ENCODE measurements at regions not wholly inside any gene's neighbourhood (a gene's known extent, or its start where the extent isn't known, plus 50 kb on each side); places are given as distances from the start of the nearest gene placed in this dataset.
"Not testable (repeated sequence)": the region's sequence is repeated elsewhere in the genome, so short reads cannot be mapped to it uniquely, and the experiment has no call there.

DNA sequence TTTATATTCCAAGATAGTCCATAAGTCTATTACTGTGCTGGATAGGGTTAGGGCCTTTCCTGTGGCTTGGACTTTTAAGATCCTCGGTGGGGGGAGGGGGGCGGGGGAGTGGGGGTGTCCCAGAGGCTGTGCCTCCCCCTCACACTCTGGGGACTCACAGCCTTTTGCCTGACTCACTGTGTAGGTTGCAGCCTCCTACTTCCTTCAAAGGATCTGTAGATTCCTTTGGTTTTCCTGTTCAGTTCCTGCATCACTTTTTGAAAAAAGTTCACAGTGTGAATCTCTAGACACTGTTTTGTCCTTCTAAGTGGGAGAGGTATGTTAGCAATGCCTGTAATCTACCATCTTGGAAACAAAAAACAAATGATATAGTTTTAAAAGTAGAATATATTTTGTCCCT, 999.9 kb downstream of the GLUD2 start:
- no peak for DNase-seq (ENCODE audit: low read depth in 2 of 2)

DNA sequence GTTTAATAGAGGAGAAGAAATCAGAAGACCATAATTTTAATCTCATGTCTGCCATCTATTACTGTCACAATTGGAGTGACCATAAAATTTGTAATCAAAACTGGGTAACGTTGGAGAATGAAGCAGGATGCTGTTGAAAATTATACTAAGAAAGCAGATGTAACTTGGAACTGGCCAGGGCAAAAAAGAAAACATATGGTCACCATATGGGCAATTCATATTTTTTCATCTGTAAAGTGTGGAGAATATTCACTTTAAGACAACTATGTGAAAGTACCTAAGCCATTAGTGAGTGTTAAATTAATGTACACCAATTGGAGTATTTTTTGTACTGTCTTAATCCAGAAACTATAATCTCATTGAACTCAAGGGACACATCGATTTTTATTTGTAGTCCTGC, 1008.0 kb downstream of the GLUD2 start:
- DNase-seq (ENCODE audit: low read depth in 2 of 2) = no peak

DNA sequence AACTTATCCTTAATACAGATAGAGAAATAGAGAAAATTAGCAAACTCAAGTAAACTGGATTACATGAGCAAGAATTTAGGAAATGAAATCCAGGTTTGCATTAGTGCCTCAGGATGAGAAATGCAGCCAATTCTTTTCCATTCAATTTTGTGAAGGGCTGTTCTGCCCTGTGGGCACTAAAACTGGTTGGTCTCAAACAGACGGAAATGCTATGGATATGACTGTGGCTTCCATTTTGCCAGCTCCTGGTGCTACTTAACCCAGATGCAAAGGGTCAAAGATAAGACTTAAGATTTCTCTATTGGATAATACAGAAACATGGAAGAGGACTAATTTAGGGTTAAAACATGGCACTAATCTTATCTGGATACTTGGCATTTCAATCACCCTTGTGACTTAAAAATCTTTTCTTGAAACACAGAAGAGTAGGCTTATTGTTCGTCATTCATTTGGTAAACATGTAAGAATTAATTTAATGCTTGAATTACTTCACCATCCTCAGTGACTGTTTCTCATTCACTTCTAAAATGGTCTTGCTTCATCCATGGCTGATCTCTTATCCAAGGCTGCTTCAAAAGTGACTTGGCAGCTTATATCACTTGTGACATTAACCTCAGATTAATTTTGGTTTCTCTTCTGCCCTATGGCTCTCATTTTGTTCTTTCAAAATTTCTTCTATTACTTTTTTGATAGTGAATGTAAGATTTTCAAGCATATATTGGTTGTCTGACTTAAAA, 1008.7 kb downstream of the GLUD2 start:
- DNase-seq (ENCODE audit: low read depth in 2 of 2) = no peak

DNA sequence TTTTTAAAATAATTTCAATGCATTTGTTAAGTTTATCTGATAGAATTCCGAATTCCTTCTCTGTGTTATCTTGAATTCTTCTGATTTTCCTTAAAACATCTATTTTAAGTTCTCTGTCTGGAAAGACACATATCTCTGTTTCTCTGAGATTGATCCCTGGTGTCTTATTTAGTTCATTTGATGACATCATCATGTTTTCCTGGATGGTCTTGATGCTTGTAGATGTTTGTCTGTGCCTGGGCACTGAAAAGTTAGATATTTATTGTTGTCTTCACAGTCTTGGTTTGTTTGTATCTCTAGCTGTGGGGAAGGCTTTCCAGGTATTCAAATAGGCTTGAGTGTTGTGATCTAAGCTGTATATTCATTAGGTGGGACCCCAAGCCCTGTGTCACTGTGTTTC, 1028.8 kb downstream of the GLUD2 start:
- no peak for DNase-seq (ENCODE audit: low read depth in 2 of 2)

DNA sequence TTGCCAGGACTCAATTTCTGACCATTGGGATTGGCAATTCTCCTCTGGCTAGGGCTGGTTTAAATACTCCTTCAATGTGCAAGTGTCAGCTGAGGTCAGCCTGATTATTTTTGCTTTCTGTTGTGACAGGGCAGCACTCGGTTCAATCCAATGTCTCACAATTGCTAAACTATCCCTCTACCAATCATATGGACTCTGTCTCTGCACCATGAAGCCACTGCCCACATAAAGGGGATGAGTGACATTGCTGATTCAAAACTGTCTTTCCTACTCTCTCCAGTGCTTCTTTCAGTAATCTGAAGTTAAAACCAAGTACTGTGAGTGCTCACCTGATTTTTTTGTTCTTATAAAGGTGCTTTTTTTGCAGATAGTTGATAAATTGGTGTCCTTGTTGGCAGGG, 1030.7 kb downstream of the GLUD2 start:
- DNase-seq (ENCODE audit: low read depth in 2 of 2) = no peak

DNA sequence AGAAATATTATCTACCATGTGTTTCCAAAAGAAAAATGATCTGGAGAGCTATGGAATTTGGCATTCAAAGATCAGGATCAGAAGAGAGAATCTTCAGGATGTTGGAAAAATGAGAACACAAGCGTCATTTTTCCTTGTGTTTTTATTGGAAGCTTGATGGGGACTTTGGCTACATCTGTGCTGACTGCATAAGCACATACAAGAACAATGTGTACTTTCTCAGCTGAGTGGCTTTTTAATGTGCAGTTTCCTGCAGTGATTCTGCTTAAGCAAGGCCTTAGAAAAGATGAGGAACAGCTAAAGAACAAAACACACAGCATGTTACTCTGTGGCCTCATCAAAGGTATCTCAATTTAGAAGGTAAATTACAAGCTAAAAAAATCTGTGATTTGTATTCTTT, 1039.9 kb downstream of the GLUD2 start:
- DNase-seq (ENCODE audit: low read depth in 2 of 2) = no peak

DNA sequence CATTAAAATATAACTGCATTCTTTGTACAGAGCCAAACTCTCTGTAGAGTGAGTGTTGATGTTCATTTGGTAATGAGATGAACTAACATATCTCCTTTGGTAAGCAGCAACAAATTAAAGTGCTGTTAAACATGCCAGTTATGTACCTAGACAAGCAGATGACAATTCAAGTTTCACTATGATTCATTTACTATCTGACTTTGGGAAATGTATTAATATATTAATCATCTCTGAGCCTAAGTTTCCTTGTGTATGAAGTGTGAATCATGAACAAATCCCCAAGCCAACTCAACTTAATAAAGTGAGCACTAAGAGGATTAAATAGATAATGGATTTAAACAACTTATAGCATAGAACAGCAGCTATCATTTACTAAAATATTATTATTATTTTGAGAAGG, 1044.2 kb downstream of the GLUD2 start:
- no peak for DNase-seq (ENCODE audit: low read depth in 2 of 2)

DNA sequence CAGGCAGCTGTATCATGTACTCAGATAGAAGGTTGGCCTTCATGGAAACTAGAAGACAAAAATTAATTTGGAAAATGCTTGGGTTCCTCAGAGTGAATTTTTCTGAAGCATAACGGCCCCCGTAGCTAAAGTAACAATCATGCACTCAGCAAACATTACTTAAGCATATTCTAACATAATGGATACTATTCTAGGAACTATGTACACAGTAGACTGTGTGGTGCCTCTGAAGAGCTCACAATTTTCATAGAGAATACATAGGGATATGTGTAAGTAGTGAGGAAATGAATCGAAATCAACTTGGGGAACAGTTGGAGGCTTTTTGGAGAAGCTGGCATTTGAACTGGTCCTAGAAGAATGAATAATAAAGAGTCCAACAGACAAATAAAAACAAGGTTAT, 1045.0 kb downstream of the GLUD2 start:
- DNase-seq (ENCODE audit: low read depth in 2 of 2) = no peak

DNA sequence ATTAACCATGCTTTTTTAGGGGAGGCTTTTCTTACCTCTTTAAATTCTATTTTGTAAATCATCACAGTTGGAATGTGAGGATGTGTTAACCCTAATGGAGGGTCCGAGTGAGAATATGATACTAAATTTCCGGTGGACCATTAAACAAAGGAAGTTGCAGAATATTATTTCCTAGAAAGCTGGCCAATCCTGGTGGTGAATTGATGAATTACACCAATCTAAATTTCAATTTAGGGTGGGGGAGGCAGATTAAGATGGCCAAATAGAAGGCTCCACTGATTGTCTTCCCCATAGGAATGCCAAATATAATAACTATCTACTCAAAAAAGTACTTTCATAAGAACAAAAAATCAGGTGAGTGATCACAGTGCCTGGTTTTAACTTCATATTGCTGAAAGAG, 1045.6 kb downstream of the GLUD2 start:
- DNase-seq (ENCODE audit: low read depth in 2 of 2) = no peak

DNA sequence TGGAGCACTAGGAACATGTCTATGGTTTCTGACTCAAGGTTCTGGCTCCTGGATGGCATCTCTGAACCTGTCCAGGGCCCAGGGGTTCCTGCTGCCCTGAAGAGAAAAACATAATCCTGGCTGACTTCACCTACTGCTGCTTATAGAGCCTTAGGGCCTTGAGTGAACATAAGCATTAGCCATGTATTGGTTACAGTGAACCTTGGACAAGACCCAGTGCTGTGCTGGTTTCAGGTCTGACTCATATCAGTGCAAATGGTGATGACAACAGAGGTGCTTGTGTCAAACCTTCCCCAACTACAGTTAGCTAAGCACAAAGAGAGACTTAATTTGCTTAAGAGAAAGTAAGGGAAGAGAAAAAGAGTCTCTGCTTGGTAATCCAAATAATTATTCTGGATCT, 1047.2 kb downstream of the GLUD2 start:
- no peak for DNase-seq (ENCODE audit: low read depth in 2 of 2)

DNA sequence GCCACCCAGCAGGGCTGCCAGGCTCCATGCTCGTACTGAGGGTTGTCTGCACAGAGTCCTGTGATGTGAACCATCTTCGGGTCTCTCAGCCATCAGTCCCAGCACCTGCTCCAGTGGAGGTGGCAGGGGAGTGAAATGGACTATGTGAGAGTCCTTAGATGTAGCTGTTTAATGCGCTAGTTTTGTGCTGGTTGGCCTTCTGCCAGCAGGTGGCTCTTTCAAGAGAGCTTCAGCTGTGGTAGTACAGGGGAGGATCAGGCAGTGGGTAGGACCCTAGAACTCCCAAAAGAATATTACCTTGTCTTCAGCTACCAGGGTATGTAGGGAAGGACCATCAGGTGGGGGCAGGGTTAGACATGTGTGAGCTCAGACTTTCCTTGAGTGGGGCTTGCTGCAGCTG, 1066.0 kb downstream of the GLUD2 start:
- no peak for DNase-seq (ENCODE audit: low read depth in 2 of 2)

DNA sequence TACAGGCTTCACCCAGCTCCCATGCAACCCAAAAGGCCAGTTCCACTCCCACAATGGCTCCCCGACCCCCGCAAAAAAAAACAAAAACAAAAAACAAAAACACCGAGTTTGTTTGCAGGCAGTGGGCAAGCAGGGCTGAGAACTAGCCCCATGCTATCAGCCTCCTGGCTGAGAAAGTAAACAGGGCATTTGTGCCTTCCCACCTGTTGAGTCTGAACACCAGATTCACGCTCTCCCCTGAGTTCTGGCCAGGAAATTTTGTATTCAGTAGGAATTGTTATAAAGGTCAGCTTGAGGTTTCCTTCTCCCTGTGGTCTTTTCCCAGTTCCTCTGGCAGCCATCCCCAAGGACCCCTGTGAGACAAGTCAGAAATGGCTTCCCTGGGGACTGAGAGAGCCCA, 1066.5 kb downstream of the GLUD2 start:
- DNase-seq (ENCODE audit: low read depth in 2 of 2) = no peak

DNA sequence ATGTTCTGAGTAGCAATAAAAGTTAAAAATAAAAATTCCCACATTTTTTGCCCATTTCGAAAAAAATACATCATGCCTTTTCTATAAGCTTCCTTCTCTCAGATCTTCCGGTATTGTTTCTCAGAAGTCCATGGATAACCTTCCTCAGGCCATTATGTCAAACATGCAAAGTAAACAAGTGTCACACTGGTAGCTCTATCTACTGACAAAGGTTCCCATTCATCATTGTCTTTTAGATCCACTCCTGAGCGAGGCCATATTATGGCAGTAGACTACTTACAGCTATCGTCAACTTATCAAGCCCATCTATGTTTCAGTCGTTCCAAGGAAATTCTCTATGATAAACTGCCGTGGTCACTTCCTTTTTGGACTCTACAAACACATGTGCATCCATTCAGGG, 1068.2 kb downstream of the GLUD2 start:
- DNase-seq (ENCODE audit: low read depth in 2 of 2) = no peak

DNA sequence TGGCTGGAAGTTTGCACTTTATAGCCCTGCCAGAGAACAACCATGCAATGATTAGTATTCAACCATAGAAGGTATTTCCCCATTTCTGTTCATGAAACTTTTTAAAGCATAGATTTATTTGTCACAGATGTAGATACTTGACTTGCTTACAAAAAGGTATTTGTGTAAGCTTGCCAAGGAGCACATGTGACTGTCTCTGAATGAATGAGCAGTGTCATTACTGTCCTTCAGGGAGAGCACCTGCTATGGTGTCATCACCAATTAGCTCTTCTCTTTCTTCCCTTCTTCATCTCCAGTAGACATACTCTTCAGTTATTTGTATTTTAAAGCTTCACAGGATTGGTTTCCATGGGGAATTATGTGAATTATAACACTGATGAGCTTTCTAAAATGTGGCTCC, 1064.7 kb upstream of the GRIA3 start:
- no peak for DNase-seq (ENCODE audit: low read depth in 2 of 2)

DNA sequence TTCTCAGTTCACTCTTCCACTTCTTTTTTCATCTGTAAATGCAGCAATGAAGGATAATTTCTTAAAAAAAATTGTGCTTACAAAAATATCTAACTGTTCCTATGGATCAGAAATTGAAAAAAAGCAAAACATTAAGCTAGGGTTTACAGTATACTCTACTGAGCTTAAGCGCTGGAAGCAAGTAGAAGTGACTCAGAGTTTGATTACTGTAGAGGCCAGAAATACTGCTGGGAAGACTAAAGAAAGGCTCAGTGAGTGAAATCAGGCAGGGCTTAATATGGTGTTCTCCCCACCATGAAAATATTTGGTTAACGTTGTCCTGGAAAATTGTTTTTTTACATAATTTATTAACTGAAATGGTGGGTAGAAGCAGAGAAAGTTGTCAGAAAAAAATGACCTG, 1061.8 kb upstream of the GRIA3 start:
- no peak for DNase-seq (ENCODE audit: low read depth in 2 of 2)

DNA sequence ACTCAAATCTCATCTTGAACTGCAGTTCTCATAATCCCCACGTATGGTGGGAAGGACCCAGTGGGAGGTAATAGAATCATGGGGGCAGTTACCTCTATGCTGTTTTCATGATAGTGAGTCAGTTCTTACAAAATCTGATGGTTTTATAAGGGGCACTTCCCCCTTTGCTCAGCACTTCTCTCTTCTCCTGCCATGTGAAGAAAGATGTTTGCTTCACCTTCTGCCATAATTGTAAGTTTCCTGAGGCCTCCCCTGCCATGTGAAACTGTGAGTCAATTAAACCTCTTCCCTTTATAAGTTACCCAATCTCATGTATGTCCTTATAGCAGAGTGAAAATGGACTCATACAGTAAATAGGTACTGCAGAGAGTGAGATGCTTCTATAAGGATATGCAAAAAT, 1050.6 kb upstream of the GRIA3 start:
- DNase-seq (ENCODE audit: low read depth in 2 of 2) = no peak

DNA sequence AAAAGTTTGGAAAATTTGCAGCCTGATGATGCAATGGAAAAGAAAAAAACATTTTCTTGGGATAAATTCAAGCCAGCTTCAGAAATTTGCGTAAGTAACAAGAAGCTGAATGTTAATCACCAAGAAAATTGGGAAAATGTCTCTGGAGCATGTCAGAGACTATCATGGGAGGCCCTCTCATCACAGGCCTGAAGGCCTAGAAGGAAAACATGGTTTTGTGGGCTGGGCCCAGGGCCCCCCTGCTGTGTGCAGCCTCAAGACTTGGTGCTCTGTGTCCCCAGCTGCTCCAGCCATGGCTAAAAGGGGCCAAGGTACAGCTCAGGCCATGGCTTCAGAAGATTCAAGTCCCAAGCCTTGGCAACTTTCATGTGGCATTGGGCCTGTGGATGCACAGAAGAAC, 1049.8 kb upstream of the GRIA3 start:
- DNase-seq (ENCODE audit: low read depth in 2 of 2) = no peak

DNA sequence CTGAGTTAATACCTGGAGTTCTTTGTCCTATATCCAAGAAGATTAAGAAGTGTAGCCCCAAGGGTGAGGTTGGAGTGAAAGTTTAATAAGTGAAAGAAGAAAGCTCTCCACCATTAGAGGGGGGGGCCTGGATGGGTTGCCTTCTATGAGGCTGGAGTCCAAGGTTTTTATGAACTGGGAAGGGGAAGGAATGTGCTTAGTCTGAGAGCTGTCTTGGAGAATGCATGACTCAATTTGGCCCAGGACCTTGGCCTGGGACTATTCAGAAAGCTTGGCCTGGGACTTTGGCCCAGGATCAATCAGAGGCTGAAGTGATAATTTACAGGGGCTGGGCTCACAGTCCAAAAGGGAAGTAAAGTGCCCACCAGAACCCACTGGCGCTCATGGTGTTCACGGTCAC, 1049.0 kb upstream of the GRIA3 start:
- no peak for DNase-seq (ENCODE audit: low read depth in 2 of 2)

DNA sequence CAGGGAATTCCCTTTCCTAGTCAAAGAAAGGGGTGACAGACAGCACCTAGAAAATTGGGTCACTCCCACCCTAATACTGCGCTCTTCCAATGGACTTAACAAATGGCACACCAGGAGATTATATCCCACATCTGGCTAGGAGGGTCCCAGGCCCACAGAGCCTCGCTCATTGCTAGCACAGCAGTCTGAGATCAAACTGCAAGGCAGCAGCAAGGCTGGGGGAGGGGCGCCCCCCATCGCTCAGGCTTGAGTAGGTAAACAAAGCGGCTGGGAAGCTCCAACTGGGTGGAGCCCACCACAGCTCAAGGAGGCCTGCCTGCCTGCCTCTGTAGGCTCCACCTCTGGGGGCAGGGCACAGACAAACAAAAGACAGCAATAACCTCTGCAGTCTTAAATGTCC, 1043.9 kb upstream of the GRIA3 start:
- not testable (repeated sequence) for DNase-seq (ENCODE audit: low read depth in 2 of 2)

DNA sequence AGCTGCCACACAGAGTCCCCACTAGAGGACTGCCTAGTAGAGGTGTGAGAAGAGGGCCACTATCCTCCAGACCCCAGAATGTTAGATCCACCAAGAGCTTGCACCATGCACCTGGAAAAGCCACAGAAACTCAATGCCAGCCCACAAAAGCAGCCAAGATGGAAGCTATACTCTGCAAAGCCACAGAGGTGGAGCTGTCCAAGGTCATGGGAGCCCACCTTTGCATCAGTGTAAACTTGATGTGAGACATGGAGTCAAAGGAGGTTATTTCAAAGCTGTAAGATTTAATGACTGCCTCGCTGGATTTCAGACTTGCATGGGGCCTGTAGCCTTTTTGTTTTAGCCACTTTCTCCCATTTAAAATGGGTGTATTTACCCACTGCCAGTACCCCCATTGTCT, 1030.1 kb upstream of the GRIA3 start:
- no peak for DNase-seq (ENCODE audit: low read depth in 2 of 2)

DNA sequence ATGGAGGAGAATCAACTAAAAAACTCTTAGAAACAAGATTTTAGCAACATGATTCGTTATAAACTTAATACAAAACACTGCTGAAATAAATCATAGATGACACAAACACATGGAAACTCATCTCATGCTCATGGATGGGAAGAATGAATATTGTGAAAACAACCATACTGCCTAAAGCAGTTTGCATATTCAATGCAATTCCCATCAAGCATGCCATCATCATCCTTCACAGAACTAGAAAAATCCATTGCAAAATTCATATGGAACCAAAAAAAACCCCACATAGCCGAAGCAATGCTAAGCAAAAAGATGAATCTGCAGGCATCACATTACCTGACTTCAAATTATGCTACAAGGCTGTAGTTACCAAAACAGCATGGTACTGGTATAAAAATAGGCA, 1015.8 kb upstream of the GRIA3 start:
- no peak for DNase-seq (ENCODE audit: low read depth in 2 of 2)

DNA sequence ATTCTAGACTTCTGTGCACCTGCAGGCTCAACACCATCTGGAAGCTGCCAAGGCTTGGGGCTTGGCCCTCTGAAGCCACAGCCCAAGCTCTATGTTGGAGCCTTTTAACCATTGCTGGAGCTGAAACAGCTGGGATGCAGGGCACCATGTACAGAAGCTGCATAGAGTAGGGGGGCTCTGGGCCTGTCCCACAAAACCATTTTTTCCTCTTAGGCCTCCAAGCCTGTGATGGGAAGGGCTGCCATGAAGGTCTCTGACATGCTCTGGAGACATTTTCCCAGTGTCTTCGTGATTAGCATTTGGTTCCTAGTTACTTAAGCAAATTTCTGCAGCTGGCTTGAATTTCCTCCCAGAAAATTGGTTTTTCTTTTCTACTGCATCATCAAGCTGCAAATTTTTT, 999.3 kb upstream of the GRIA3 start:
- no peak for DNase-seq (ENCODE audit: low read depth in 2 of 2)

DNA sequence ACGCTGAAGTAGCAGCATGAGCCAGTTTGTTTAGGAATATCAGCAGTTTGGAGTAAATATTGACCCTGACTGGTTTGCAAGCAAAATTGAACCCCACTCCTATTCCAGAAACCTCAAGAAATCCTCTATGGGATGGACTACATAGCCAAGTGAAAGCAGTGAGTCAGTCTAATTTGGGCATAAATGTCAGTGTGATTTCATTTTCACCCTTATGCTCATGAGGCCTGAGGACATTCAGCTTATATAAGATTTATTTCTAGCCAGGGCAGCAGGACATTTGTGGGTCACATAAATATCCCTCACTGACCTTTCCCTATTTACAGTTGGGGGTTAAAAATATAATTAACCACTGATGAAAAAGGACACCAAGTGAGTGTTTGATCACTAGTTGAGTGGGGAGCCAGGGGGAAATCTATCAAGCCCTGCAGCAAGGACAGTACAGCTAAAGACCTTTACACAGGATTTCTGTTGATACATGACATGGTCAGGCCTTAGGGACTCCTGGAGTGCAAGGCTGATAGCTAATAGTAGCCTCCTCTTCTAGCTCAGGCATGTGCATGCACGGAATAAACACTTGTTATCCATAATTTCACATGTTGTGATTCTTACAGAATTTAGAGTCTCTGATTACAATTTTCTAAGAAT, 996.9 kb upstream of the GRIA3 start:
- DNase-seq (ENCODE audit: low read depth in 2 of 2) = no peak

DNA sequence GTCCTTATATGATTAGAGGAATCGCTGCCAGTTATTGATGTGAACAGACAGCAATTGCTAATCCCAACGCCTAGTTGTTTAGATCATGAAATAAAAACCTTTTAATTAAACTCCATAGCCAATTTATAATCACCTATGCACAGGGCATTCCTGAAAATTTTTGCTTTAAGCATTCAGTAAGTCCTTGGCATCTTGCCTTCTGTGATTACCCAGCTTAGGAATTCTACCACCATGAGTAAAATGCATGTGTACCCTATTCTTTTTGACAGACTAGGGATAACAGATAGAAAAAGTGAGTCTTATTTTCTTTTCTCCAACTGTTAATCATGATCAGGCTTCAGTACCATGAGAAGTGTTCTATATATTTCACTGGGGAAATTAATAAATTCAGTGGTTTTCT, 995.3 kb upstream of the GRIA3 start:
- DNase-seq (ENCODE audit: low read depth in 2 of 2) = no peak
